GM19452 (cell line): ENCODE measurements at regions not wholly inside any gene's neighbourhood (a gene's known extent, or its start where the extent isn't known, plus 50 kb on each side); places are given as distances from the start of the nearest gene placed in this dataset.

ENCODE experiments used
- ATAC-seq: cut with Tn5 transposase; IDR thresholded peaks from one replicate; pipeline ENCODE4 v1.9.1; 2021; ENCODE audit not compliant: unreplicated experiment

DNA sequence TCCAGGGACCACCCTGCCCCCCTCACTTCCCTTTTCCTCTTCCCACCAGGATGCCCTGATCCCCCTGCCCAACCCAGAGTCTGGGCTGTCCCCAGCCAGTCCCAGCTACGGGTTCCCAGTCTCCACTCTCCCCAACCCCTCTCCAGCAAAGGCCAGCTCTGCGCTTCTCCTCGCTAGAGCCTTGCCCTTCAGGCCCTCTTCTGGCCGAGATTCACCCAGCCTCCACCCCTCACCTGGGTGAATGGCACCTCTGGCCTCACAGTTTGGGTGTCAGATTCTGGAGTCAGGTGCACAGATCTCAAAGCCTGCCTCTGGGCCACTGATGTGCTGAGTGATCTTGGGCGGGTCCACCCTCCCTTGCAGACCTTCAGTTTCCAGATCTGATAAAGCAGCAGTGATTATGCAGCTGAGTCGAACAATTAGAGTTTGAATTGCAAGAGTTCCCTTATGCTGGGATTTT is 185.6 kb upstream of the TNRC6C start:
- no peak for ATAC-seq

DNA sequence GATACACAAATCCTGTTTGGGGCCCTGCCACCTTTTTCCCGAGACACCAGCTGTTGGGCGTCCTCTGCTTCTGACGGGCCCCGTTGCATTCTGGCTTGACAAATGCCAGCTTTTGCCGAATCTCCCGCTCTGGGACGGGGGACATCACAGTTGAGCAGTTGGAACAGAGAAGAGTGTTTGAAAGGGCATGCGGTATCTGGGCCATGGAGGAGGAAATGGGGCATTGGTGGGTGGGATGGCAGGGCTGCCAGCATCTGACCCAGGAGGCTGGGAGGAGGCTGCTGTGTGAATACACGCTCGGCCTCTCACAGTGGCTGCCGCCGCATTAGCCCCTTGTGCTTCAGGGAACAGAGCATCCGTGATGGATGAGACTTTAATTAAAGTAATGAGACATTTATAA is 184.3 kb upstream of the TNRC6C start:
- no peak for ATAC-seq

DNA sequence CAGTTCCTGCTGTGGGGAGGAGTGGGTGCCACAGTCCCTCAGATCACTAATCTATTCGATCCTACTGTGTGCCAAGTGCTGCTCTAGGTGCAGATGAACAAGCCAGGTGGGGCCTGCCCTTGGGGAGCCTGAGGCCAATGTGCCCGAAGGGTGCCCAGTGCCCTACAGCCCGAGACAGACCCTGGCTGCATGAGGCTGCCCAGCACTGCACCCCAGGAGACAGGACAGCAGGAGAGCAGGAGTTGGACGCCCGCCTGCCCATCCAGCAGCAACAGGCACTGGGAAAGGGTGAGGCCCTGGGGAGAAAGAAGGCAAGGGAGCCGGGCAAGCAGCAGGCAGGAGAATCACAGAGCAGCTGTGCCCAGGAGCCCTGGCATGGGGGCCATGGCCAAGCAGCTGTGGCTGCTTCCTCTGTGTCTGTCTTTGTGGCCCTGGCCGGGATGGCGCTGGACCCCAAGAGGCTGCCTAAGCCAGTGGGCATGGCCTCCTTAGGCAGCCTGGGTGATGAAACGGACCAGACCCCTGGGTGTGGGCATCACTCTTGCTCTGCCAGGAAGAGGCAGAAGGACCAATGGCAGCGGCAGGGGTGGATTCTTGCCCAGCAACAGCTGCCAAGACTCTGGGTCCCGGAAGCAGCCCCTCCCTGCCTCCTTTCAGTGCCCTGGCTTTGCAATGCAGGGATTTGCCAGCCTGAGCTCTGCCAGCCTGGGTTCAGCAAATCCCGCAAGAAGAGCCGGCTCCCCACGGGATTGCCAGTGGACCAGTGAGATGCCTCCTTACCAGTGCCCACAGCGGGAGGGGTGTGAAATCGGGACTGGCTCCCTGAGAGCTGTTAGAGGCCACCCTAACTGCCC is 179.6 kb upstream of the TNRC6C start:
- ATAC-seq, result no peak

DNA sequence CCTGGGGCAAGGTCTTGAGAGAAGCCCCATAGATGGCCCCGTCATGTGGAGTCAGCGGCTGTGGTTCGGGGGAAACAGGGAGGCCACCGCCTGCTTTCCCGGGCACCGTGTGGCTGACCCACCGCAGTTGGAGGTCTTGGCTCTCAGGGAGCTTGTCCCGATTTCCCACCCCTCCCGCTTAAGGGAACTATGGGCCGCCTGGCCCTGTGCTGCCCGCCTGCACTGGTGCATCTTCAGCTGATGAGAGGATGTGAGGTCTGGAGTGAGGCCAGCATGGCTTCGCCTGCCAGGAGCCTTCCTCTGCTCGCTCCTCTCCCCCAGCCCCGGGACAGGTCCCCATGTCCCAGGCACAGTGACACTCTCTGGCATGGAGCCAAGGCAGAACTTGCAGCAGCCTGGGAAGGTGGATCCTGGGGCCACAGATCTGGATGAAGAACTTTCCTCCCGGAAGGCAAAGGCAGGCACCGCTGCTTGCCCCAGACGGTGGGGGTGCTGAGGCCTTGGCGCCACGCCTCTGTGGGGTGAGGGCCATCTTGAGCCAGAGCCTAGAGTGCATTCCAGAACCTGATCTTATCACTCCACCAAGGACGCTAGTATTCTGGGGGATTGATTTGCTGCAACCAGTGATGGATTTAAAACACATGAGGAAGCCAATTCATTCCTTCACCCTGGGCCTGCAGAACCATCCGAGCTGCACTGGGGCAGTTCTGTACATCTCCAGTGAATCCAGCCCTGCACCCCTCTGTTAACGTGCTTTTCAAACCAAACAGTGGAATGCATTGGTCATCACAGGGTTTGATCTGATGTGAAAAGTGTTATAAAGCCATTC is 178.6 kb upstream of the TNRC6C start:
- ATAC-seq, result no peak

DNA sequence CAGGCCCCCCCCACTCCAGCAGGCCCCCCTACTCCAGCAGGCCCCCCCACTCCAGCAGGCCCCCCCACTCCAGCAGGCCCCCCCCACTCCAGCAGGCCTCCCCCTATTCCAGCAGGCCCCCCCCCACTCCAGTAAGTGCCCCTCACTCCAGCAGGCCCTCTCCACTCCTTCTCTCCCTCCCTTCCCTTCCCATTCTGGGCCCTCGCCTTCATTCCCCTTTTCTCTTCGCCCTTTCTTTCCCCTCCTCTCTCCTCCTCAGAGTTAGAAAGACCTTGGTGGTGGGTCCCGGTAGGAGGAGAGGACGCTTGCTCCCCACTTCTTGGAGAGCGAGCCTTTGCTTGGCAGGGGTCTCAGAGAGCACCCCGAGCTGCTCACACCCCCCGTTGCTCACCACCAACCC is 177.0 kb upstream of the TNRC6C start:
- ATAC-seq, result no peak

DNA sequence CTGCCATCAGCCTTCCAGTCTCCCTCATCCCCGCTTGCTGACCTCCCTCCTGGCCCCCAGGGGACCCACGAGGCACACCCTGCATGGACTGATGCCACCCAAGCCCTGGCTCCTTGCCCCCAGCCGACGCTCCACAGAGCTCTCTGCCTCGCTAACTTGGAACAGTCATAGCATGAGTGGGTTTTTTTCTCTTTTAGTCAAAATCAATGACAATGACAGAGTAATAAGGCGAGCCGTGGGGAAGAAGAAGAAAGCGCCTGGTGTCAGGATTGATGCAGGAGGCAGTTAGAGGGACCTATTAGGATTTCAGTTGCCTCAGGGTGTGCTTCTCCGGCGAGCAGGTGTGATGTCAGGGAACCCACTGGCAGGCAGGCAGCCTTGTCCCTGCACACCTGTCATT is 176.3 kb upstream of the TNRC6C start:
- no peak for ATAC-seq

DNA sequence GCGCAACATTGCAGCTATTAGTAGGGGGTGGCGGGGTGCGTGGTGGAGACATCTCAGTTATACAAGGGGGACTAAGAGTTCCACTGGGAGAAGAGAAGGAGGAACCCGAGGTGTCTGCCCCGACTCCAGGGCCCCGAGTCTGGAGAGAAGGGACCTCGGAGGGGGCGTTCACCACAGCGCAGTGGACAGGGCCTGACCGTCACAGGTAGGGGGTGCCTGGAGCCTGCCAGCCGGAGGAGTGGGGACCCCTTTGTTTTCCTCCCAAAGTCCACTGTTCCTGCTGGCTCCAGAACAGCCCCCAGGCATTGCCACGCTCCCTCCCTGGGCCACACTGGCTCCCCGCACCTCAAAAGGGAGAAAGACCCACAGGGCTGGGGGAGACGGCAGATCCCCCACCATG is 175.9 kb upstream of the TNRC6C start:
- no peak for ATAC-seq

DNA sequence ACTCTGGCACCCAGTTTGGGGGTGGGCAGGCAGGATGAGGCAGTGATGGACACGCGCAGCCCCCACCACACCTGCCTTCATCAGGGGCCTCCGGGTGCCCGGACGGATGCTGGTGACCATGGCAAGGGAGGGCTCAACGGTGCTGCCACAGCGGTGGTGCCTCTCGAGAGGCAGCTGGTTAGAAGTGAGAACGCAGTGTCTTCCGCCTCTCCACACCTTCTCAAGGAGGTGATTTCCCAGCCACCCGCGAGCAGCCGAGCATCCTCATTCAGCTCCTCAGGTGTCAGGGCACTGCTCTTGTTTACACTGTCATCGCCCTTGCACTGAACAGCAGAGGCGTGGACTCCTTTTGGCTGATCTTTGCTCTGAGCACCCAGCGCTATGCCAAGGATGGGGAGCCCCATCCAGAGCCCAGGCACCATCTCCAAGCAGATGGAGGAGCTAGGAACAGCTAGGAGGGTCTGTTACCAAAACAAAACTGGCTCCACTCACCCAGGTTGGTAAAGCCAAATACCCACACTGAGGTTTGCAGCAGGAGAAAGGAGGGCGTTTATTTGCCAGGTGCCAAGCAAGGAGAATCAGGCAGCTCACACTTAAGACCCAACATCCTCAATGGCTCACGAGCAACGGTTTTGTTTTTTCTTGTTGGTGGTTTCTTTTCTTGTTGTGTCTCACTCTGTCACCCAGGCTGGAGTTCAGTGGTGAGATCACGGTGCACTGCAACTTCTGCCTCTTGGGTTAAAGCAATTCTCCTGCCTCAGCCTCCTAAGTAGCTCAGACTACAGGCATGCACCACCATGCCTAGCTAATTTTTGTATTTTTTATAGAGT is 174.3 kb upstream of the TNRC6C start:
- ATAC-seq, result no peak

DNA sequence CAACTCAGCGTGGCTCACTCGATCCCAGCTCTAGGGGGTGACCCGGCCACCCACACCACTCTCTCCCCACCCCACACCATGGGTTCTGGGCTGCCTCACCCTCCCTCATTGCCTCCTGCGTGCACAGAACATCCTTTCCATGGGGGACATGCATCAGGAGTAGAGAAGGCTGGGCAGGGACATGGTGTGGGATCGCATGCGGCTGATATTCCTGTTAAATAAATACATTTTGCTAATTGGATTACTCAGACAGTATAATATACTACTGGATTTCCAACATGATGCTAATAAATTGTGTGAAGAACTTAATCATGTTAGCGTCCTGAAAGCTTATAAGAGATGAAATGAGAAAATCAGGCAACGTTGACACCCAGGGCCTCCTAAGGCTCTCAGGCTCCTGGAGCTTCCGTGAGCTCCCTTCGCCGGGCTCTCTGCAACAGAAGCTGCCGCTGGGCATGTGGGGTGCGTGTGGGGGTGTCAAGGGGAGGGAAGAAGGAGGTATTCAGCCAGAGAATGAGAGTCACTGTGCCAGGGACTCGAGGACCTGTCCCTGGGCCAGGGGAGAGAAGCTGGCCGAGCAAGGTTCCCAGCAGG is 173.1 kb upstream of the TNRC6C start:
- ATAC-seq, result no peak

DNA sequence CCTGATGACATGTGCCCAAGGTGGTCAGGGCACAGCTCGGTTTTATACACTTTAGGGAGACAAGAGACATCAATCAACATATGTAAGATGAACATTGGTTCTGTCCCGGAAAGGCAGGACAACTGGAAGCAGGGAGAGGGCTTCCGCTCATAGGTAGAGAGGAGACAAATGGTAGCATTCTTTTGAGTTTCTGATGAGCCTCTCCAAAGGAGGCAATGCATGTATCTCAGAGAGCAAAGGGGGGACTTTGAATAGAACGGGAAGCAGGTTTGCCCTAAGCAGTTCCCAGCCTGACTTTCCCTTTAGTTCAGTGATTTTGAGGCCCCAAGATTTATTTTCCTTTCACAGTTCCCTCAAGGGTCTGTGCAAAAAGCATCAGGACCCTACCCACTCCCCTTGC is 172.4 kb upstream of the TNRC6C start:
- no peak for ATAC-seq

DNA sequence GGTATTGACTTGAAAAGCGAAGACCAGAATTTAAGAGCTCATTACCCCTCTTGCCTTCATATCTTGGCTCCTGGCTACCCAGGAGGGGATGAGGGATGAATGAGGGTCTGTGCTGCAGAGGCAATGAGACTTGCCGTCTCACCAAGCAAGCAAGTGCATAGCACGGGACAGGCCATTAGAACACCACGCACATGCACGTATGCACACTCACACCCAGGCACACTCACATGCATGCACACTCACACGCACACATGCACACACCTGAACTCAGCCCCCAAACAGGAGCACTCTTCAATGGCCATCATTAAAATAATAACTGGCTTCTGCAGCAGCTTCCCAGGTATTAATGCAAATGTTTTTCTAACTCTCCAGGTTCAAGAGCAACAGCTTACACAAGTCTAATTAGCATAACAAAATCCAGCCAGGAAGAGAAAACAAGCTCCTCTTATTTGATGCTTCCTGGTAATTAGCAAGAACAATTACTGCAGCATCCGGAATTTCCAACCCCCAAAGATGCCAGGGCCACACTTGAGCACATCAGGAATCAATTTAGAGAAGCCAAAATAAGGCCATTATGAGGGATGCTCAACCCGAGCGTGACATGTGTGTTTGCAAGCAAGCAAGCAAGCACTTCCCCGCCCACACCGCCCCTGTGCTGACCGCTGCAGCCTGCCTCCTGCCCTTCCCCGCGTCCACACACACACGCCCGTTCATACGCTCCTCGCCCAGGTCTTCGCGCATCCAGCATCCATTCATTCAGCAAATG is 171.6 kb upstream of the TNRC6C start:
- ATAC-seq, result no peak

DNA sequence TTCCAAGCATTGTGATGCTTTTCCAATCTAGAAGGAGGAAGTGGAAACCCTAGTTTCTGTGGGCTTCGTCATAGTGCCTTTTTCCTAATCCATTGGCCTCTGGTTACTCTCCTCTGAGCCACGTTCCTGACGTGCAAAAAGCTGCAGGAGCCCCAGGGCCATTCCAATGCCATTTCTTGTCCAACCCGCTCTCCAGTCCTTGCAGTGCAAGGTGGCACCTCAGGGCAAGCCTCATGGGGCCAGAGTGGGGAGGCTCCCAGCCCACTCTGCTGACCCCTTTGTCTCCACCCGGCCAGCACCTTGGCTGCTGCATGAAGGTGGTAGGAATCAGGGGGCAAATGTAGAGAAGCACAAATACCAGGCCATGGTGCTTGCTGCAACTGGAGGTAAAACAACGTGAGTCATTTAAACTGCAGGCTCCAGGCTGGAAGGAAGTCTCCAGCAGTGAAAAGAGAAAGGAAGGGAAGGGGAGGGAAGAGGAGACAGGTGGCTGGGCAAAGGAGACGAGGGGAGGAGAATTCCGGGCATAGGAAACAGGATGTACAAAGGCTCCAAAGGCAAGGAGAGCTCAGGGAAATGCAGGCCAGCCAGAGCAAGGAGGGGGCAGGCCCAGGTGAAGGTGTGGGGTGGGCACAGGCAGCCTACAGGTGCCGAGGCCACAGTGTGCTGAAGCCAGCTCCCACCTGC is 168.2 kb upstream of the TNRC6C start:
- no peak for ATAC-seq

DNA sequence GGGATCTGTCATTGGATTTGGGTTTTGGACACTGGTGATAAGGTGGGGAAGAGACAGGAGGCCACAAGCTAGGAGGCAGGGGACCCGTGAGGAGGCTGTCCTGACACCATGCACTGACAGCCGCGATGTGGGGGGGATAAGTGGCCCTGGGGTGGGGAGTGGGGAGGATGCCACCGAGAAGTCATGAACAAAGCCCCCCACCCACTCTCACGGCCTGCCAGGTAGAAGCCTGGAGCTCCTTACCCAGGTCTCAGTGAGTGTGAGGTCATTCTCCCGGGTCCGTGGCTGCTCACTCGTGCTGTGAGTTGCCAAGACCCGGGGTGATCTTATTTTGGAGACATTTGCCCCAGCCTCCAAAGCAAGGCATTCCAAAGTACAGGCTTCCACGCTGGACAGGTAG is 165.9 kb upstream of the TNRC6C start:
- ATAC-seq, result no peak

DNA sequence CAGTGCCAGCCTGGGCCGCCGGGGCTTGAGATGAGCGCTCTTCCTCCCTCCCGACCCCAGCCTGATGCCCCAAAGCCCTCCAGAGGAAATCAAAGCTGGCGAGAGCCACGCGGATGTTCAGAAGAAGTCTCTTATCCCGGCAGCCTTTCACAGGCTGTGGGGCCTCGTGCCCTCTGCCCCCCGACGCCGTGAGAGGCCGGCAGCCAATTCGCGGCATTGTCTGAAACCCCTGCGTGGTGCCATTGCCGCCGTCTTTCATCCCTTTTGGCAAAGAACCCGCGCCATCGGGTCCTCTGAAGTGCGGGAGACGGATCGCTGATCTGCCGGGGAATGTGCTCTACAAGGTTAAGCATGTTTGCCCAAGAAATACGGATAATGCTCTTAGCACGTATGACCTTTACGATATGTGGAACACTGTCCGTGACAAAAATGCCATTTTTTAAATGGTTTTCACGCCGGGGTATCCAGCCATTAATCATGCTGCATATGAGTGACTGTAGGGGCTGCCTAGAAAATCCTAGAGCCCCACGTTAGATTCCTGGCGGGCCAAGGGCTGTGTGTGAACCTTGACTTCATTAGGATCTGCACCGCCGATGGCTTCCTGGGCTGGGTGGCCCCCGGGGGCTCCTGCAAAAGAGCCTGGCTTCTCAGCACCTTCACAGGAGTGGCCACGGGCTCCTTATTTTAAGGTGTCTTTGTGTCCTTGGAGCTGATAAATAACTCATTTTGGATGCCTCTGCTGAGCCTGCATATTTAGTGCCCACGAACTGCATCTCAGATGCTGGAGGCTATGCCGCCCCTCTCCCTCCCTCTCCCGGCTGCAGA is 165.1 kb upstream of the TNRC6C start:
- no peak for ATAC-seq

DNA sequence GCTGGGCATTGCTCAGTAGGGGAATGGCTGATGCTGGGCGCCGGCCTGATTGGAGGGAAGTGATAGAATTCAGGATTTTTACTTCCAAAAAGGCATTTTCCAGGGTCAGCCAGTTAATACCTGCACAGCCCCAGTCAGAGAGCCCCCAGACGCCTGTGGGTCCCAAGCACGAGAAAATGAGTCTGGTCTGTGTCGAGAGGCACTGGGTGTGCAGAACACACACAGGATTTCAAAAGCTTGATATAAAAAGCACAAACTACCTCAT is 164.6 kb upstream of the TNRC6C start:
- ATAC-seq, result no peak

DNA sequence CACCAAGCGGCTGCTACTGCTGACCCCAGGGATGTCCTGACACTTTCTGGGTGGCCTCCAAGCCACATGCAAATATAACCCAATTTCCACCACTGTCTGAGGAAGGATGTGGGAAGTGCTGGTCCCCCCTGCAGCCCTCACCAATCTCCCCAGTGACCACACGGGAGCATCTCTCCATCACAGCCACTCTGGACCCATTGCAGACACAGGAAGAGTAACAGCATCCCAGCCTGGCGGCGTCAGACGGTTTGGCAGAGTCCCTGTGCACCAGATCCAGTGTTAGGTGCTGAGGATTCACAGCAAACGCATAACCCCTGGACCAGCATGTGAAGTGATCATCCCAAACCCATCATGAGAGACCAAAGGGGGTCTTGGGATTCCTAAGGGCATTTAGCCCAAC is 163.7 kb upstream of the TNRC6C start:
- no peak for ATAC-seq

DNA sequence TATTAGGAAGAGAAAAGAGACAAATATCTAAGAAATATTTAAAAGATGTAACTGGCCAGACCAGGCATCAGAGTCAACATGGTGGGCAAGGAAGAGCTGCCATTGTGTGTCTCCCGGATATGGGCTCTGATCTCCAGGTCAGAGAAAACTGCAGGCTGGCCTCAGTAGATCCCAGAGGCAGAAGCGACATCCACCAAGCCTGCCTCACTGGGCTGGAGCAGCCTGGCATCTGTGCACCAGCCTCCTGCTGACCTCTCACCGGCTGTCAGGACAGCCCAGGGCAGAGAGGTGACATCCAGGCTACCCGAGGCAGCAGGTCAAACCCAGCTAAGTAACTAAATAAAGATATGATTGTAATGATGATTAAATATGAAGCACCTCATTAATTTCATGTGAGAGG is 162.8 kb upstream of the TNRC6C start:
- ATAC-seq, result no peak

DNA sequence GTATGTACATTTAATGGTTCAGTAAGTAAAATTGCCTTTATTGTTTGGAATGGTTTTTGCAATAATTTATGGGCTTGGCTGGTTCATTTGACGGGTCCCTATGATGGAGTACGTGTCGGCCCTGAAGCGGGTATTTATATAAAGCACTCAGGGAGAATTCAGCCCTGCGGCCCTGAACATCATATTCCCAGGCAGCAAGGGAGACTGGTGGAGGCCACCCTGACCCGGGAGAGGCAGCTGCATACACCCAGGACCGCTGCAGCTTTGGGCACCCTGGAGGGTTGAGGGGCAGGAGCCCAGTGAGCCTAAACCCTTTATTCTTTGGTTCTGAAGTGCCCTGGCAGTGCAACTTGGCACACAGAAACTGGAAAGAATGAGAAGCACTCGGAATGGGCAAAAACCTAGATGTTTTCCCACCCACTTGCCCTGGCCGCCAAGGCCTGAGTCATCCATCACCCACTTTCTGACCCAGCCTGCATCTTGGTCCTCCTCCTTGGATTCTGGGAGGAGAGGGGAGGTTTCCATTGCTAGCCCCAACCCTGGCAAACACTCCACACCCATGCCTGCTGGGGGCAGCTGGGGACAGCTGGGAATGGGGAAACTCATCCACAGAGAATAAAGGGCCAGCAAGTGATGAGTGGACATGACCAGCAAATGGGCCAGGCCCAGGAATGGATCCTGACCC is 162.2 kb upstream of the TNRC6C start:
- ATAC-seq, result no peak

DNA sequence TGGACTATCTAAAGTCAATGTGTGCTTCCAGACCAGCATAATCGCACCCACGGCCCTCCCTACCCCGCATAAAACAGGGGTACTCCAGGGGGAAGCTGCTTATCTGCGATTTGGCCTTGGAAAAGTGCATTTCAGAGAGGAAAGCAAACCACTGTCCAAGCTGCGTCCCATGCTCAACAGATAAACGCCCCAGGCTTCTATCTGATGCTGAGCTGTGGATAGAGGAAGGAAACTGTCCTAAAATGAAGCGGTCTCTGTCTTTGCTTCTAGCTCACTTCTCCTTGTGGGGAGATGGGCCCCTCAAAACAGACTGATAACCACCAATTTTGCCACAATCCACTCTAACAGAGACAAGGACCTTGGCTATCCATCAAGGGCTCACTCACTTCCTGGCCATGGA is 160.5 kb upstream of the TNRC6C start:
- no peak for ATAC-seq
